Renal cortex interstitium (tissue), 11 donors: ENCODE measurements at regions not wholly inside any gene's neighbourhood (a gene's known extent, or its start where the extent isn't known, plus 50 kb on each side); places are given as distances from the start of the nearest gene placed in this dataset.

Source experiments
- DNase-seq, 11 donors: peaks; one replicate each; pipeline ENCODE4 v3.0.0-alpha.2; 2013; ENCODE audit warnings: low read depth in 9 of 11, low spot score in 4 of 11; ENCODE audit errors: extremely low read depth in 1 of 11

DNA sequence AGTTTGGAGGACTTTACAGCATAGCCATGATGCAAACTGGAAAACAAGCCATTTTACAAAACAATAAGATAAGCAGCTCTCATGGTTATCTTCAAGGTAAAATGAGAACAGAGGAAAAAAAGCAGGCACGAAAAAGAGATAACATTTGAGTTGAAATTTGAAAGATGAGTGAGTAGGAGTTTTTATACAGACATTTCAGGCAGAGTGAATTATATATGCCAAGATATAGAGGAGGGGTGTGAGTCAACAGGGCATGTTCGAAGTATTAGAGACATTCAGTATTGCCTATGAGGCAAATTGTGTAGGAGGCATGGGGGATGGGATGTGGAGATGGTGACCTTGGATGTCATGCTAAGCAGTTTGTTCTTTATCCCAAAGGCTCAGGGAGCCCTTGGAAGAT lies 240.5 kb upstream of the MAN1A1 start:
- no peak for DNase-seq

- no peak for DNase-seq
These were observed 238.0 kb upstream of the MAN1A1 start for GRCh38 chr6:119587537-119587936.

DNA sequence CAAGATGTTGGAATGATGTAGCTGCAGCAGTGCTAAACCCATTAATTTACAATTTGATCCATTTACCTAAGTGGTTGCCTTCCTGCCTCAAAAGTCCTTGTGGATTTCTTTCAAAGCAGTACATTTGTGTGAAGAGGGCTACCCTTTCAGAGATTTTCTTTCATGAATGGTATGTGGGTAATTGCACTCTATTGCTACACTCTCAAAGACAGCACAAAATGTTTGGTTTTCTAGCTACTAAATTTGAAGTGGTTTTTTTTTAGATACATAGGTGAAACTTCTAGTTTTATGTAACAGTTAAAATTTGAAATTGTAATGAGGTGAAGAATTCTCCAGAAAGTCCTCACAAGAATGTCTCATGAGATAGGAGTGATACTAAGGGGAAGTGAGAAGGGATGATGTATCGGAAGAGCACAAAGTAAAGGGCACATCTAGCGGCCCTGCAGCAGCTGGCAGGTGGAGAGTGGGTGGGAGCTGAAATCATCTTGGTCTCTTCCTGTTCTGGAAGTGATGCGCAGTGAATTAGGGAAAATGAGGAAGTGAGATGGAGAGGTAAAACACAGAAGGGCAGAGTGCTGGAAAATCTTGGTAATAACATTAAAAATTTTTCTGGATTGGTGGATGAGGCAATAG lies 236.8 kb upstream of the MAN1A1 start:
- DNase-seq = no peak

DNA sequence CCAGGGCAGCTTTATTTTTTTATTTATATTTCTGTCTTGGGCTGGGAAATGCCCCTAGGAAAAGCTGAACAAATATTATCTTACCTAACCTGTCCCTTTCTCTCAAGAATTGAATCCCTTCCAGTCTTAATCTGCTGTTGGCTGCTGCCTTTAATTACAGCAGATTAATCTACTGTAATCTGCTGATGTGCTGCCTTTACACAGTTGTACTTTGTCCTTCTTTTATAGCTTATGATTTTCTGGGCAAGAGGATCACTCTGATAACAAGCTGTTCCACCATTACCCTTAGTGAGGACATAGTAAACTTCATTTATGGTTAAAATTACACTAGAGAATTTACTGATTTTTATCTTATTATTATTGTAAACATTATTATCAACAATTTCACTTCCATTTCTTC lies 234.5 kb upstream of the MAN1A1 start:
- DNase-seq = no peak

DNA sequence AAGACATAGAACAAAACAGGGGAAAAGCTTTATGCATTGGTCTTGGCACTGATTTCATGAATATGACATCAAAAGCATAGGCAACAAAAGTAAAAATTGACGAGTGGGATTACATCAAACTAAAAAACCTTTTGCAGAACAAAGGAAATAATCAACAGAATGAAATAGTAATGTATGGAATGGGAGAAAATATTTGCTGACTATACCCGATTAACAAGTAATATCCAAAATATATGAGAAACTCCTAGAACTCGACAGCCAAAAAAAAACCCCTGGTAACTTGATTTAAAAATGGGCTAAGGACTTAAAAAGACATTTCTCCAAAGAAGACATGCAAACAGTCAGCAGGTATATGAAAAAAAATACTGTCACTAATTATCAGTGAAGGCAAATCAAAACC lies 231.7 kb upstream of the MAN1A1 start:
- DNase-seq = no peak

DNA sequence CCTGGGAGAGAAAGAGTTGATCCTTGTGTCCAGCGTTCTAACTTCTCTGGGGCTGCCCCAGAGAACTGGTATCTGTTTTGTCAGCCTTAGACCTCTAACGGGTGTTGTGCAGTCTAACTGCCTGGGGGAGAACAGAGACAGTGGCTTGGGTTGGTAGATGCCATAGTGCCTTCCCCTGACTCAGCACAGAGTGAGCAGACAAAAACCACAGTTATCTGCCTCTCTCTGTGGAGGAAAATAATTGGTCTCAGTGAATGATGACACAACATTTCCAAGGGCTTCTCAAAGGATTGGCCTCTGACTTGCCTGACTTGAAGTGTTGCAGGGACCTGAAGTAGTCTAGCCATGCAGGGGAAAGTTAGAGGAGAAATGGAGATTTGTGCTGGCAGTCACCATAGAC lies 226.2 kb upstream of the MAN1A1 start:
- no peak for DNase-seq

GRCh38 chr6:119568580-119568979 lies 219.0 kb upstream of the MAN1A1 start:
- no peak for DNase-seq

DNA sequence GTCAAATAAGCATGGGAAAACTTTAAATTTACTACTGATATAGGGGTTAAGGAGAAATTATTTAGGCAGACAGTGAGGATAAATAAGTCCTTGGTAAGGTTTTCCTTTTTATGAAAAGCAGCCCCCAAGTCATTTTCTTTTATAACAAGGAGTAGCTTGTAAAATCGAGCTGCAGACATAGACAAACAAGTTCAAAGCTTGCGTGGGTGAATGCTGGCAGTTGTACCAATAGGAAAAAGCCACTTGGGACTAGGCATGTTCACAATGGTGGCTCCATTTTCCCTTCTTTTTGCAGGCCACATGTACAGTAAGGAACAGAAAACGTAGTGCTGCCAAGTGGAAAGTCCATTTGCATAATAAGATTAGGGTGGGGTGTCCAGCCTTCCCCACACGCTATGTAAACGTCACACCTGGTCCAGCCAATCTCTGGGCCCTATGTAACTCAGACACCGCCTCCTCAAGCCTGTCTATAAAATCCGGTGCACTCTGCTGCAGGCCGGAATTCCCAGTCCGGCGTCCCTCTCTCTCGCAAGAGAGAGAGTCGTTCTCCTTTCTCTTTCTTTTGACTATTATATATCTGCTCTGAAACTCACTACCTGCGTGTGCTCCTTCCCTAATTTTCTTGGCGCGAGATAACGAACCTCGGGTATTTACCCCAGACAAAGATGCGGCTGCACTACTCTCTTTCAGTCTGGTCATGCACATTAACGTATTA lies 217.1 kb upstream of the MAN1A1 start:
- no peak for DNase-seq

GRCh38 chr6:119565893-119566292 lies 216.3 kb upstream of the MAN1A1 start:
- DNase-seq = no peak

- DNase-seq = no peak
These were observed 212.6 kb upstream of the MAN1A1 start for GRCh38 chr6:119562168-119562567.

- no peak for DNase-seq
These were observed 210.0 kb upstream of the MAN1A1 start for GRCh38 chr6:119559586-119559985.

DNA sequence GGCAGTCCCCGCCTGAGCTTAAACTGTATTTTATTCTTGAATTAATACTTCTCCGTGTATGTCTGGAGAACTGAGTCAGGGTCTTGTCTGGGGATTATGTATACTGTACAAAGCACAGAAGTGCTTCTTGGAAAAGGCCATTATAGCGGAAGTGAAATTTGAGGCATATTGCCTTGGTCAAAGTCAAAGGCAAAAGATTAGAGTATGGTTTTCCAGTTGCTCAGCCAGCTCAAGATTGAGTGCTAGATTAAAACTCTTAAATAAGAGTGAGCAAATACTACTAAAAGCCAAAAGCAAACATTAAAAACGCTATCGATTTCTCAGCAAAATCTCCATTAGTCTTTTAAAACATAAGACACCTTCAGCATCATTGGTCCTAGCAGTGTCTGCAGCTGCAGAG lies 207.7 kb upstream of the MAN1A1 start:
- DNase-seq = no peak

DNA sequence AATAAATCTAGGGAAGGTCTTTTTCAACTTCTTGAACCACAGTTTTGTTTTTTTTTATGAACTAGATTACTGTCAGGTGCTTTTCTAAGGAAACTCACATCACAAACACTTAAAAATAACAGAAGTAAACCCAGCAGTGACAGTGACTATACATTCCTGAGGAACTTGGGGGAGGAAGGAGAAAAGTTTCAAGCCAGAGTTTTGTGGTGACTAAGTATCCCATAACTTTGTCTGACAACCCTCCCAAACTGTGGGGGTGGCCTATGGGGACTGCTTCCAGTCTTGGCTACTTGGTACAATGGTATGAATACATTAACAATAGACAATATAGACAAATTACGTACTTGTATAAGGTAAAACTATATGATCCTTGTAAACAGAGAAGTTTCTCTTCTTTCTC lies 202.5 kb upstream of the MAN1A1 start:
- no peak for DNase-seq

GRCh38 chr6:119547024-119547423 lies 197.5 kb upstream of the MAN1A1 start:
- no peak for DNase-seq

DNA sequence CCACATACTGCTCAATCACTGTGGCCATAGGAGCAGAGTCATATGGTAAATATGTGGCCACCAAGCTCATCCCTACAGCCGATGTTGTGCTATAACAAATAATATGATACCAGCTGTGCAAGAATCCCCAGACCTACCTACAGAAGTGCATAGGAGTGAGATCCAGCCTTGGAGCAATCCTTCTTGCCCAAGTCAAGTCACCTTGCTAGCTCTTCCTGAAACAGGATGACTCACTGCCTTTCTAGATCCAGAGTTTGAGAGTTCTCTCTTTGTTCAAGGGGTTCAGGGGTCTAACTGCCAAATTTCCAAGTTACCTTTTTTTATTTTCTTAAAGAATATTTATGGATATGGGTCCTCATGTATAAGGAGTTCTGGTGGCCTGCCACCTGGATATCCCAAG lies 195.7 kb upstream of the MAN1A1 start:
- no peak for DNase-seq

GRCh38 chr6:119544325-119545175 lies 195.0 kb upstream of the MAN1A1 start:
- no peak for DNase-seq

DNA sequence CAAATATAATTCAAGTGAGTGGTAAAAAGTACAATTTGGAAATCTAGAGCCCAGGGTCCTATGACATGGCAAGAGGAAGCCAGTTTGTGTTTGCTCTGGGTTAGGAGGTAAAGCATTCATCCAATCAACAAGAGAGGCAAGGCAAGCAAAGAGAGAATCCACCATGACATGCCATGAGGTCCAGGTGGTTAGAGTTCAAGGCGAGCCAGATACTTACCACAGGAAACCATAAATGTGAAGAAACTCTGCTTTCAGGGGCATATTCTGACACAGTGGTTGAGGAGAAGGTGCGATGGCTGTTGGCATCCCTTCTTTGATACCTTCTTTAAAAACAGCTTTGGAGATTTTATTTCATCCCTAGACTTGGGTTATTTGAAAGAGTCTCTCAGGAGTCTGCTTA lies 193.8 kb upstream of the MAN1A1 start:
- DNase-seq = no peak

DNA sequence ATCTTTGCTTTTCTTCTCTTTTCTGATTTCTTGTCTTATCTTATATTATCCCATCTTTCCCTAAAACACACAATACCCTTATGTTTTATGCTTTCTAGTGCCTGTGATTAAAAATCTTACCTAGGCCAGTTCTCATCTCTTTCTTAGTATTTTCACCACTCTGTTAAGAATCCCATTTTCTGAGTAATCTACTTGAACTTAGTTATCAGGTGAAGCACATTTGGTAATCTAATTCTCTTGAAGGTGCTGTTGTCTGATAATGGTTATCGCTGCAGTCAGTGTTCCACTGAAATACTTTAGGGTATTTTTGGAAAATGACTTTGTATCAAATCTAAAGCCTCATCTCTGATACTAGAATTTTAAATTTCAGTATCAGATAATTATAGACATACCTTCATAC lies 192.5 kb upstream of the MAN1A1 start:
- DNase-seq = no peak

- no peak for DNase-seq
These were observed 191.8 kb upstream of the MAN1A1 start for GRCh38 chr6:119541132-119541905.

DNA sequence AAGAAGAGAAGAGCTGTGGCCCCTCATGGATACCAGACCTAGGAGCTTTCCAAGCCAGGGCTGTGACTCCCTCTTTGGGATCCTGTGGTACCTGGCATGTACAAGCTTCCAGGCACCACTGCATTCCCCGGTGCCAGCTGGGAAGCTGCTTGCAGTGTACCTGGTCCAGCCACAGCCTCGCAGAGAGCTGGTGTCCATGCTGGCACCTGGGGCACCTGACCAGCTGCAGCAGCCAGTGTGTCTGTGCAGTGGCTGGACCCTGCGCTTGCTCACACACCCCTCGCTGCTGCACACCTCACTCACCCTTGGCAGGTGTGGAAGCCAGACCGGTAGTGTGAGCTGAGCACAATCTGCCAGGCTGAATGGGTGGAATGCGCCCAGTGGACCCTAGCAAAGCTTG lies 190.9 kb upstream of the MAN1A1 start:
- no peak for DNase-seq
